Spleen (tissue), 7 donors: ENCODE measurements at regions not wholly inside any gene's neighbourhood (a gene's known extent, or its start where the extent isn't known, plus 50 kb on each side); places are given as distances from the start of the nearest gene placed in this dataset.

ENCODE experiments used
- CTCF ChIP-seq, 11 experiments: fragments of 200-600 bp in 7 of 11; fragments of 450-650 bp in 4 of 11; sonication (generic) in 4 of 11; IDR thresholded peaks in 8 of 11; conservative IDR thresholded peaks in 3 of 11; 1 replicate in 7 of 11; 2 replicates in 4 of 11; pipeline versions ENCODE4 v1.4.0 to v1.8.0; 2016 to 2021; ENCODE audit warnings: antibody characterized with exemption in 11 of 11, inconsistent platforms in 4 of 11, mild to moderate bottlenecking in 1 of 11
- POLR2A ChIP-seq, 3 donors: fragments of 450-650 bp; IDR thresholded peaks; one replicate each; pipeline ENCODE4 v1.5.1; 2017; ENCODE audit warnings: antibody characterized with exemption in 3 of 3, mild to moderate bottlenecking in 1 of 3
- POLR2AphosphoS5 ChIP-seq, 3 donors: sonication (generic); formaldehyde crosslinking; IDR thresholded peaks; one replicate each; pipeline ENCODE4 v1.5.1; 2017; ENCODE audit warnings: antibody characterized with exemption in 3 of 3
- donor health status: DM: no; HTN: no; CAD: no; lungs with moderate emphysema.
- donor health status: DM: no; HTN: no; CAD: no.
- donor health status: DM: no; HTN: no; CAD: no.

GRCh38 chr3:72659188-72659587 lies 189.1 kb downstream of the SHQ1 start:
- TF ChIP-seq CTCF (IDR thresholded peaks at IDR 0.05 in 8 of 11, conservative IDR thresholded peaks at IDR 0.05 in 3 of 11), result no peak
- no peak for TF ChIP-seq POLR2AphosphoS5 (IDR thresholded peaks at IDR 0.05)
- no peak for TF ChIP-seq POLR2A (IDR thresholded peaks at IDR 0.05)
